Activated CD4-positive, alpha-beta T cell treated with anti-CD3 and anti-CD28 coated beads for 4 hours (primary cell): ENCODE measurements at regions not wholly inside any gene's neighbourhood (a gene's known extent, or its start where the extent isn't known, plus 50 kb on each side); places are given as distances from the start of the nearest gene placed in this dataset.
"Not testable (repeated sequence)": the region's sequence is repeated elsewhere in the genome, so short reads cannot be mapped to it uniquely, and the experiment has no call there.

ENCODE experiments used
- DNase-seq, 2 donors: peaks; one replicate each; pipeline ENCODE4 v3.0.0-alpha.2; 2020

- DNase-seq: no peak
Measured at GRCh38 chr2:144914622-144915318, 394.9 kb upstream of the ZEB2 start.

DNA sequence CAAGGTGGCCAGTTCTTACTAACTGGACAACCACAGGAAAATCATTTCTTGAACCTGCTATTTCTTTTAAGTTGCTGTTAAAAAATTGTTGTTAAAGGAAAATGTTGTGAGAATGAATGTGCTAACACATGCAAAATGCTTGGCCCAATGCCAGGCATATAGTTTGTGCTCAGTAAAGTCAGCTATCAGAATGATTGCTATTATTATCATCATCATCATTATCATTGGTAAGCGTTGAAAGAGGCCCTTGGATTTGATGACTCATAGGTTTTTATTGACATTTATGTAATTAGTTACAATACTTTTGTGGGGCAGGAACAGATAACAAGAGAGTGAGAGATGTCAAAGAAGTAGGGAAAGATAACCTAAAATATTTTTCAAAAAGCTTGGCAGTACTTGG is 394.2 kb upstream of the ZEB2 start:
- DNase-seq: no peak

DNA sequence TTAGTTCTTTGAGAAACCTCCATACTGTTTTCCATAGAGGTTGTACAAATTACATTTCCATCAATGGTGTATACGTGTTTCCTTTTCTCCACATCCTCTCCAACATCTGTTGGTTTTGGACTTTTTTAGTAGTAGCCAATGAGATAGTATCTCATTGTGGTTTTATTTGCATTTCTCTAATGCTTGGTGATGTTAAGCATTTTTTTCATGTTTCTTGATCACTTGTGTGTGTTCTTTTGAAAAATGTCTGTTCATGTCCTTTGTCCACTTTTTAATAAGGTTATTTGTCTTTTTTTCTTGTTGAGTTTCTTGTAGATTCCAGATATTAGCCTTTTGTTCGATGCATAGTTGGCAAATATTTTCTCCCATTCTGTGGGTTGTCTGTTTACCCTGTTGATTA is 392.3 kb upstream of the ZEB2 start:
- DNase-seq: no peak

DNA sequence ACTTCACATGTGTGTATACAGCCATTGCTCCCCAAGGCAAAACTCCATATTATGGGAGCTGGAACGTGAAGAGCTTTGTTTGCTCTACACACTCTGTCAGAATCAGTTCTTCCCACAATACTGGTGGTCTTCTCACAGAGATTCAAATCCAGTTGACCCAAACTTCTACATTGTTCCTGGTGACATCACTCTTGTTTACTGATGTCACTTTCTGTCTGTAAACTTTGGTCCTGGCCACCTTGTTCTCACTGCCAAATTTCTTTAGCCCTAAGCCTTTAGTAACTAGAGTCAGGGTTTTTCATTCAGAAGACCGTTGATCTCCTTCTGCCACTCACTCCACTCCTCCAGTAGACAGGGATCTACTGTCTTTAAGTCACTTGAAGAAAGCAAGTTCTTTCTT is 386.0 kb upstream of the ZEB2 start:
- DNase-seq: no peak

DNA sequence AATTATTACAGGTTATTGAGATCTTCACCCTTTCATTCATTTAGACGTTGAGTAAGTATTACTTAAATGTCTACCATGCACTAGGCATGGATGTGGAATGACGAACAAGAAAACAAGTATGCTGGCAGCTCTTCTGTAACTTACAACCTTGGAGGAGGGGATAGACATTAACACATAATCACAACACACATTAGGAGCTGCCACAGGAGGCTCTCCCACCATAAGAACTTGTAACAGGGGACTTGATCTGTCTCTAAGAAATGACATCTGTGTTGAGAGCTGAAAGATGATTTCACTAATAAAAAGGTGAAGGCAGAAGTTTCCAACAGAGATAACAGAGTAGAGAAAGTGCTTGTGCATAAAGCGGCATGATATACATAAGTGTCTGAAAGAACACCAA is 384.7 kb upstream of the ZEB2 start:
- no peak for DNase-seq

- DNase-seq: not testable (repeated sequence)
Measured at GRCh38 chr2:144903045-144903444, 383.1 kb upstream of the ZEB2 start.

GRCh38 chr2:144901386-144901785 is 381.5 kb upstream of the ZEB2 start:
- DNase-seq: not testable (repeated sequence)

- no peak for DNase-seq
Measured at GRCh38 chr2:144896341-144896740, 376.4 kb upstream of the ZEB2 start.

DNA sequence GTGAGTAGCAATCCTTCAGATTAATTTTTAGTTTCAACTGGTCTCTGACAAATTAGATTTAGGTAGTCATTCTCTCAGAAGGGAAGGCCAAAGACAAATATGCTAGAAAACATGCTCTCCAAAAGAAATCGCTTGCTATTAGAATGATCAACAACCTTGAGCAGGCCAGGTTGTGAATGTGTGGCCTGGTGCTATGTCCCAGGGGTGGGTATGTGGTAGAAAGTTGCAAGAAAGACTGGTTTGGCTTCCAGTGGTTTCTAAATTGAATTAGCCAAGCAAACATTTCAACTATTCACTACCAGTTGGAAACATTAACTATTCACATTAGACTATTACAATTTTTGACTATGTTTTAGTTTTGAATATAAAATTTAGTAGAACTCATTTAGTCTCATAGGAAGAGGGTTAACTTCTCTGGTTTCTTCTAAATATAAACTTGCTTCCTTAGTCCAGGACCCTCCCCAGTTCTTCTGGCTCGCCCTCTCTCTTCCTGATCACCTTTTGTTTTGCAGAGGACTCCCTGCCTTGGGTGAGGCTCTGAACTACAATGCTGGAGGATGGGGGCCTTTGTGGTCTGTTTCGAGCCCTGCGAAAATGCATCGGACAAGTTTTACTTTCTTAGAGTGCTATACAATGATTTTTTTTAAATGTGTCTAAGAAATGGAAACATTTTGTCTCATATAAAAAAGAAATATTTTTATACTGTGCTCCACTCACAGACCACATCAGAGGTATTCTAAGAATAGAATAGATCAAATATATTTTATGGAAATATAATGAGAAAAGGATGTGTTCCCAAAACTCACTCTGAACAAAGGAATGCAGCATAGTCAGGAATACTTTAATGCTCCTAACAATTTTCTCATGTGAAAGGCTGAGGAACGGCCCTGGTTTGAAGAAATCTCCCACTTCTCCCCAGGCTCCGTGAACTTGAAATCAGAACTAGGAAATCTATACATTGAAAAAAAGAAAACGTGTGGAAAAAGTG is 375.0 kb upstream of the ZEB2 start:
- DNase-seq: no peak

- DNase-seq: no peak
Measured at GRCh38 chr2:144893464-144893863, 373.5 kb upstream of the ZEB2 start.

DNA sequence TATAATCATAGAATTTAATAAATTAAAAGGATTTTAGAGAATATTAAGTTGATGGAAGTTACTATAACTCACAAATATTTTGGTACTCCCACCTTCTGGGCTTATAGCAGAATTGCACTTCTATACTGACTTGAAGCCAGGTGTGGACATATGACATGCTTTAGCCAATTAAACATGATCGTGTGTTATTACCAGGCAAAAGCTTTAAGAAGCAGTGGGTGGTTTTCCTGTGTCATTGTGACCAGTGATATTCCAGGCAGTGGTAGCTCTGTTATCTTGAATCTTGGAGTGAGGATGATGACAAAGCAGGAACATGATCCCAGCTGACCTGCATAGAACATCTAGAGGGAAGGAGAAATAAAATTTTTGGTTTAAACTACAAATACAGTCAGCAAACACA is 370.9 kb upstream of the ZEB2 start:
- DNase-seq: no peak

- DNase-seq: no peak
Measured at GRCh38 chr2:144889348-144889747, 369.4 kb upstream of the ZEB2 start.

- no peak for DNase-seq
Measured at GRCh38 chr2:144886862-144887261, 366.9 kb upstream of the ZEB2 start.

GRCh38 chr2:144877893-144878292 is 358.0 kb upstream of the ZEB2 start:
- no peak for DNase-seq

- no peak for DNase-seq
Measured at GRCh38 chr2:144876013-144876412, 356.1 kb upstream of the ZEB2 start.

DNA sequence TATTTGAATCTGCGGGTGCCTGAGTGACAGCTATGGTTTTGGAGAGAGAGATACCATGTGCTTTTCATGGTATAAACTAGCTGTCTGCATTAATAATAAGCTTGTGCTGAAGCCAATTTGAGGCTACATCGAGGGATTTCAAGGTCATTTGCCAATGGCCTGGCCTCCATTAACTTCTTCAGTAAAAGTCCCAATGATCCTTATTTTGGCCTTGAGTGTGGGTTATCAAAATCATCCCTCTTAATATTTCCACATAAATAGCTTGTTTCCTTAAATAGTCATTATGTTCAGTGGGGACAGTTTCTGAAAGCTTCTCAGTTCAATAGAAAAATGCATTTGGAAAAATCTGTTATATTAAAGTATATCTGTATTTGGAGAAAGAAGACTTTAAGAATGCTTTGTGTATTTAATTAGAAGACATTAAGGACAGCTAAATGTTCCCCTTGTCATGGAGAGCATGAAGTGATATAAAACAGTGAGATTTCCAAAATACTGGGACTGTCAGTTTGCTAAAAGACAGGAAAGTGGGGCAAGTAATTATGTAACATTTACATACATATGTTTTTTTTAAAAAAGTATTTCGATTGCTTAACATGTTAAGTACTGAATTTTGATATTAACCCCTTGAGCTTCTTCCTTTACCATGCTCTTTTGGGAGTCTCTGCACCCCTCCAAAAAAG is 355.5 kb upstream of the ZEB2 start:
- no peak for DNase-seq

DNA sequence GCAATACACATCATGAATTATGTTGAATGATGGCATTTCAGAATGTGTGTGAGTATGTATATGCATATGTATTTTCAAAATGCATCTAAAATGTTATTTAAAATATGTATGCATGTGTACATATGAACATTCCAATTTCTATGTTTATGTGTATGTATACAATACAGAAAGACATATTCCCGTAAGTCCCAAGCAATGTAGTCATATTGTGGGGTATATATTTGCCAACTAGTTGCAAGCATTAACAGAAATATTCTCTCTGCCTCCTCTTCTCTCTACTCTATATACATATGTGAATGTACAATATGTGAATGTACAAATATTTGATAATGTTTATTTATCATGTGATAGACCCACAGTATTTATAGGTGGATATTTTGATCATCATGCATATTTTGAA is 345.8 kb upstream of the ZEB2 start:
- DNase-seq: no peak

GRCh38 chr2:144859716-144860115 is 339.8 kb upstream of the ZEB2 start:
- no peak for DNase-seq

DNA sequence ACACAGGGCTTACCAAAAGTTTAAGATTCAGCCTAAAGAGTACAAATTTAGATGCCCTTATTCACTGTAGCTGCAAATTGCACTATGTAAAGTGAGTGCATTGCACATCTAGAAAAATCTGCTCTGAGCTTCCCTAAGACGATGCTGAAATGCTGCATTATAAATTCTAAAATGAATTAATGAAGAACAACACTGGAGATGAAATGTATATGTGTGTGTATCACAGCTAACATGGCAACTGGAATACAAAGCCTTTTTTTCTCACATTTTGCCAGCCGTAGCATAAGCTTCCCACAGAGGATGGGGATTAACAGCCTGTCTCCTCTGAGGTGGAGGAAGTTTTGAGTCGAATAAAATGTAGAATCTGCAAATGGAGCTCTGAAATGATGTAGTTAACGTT is 338.3 kb upstream of the ZEB2 start:
- no peak for DNase-seq

DNA sequence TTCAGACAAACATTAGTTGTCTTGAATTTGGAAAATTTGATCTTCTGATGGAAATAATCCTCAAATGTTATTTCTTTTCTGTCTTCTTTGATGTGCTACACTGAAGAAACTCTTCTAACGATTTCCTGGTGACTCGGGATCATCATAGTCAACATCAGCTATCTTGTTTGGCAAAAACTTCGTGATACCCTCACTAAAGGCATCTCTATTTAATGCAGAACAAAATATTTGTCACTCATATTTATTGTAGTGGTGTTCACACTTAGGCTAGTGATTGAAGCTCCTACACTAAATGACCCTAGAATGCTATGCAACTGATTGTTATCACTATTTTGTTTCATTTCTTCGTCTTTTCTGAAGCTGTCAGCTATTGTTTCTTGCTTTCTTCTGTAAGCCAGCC is 334.7 kb upstream of the ZEB2 start:
- DNase-seq: no peak

DNA sequence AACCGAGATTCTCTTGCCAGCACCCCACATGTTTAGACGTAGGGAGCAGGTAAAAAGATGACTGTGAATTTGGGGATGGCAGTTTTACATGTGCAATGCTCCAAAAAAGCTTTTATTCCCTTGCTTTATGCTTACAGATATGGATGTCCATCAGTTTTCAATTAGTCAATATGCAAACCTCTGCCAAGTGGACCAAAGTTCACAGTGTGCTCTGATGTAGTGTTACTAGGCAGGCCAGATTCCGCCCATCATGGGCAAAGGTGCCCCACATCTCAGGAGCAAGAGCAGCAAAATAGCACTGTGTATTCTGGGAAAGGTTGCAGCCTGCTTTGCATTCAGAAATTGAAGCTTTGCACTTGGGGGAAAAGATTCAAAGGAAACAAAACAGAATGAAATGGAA is 329.7 kb upstream of the ZEB2 start:
- no peak for DNase-seq

DNA sequence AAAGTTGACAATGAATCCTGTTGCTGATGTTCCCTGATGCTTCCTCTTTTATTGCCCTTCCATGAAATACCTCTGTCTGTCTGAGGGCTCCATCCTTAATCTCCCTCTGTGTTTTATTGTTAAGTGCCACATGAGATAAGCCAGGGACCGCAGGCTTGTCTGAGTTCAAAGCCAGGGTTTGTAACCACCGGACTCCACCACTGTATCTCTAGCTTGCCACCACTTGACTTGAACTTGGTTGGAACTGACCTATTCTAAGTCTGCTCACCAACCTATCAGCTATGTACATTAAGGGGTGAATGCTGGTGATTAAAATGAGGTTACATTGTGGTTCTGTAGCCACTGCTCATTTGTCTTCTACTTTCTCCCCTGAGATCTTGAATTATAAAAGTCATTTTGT is 328.5 kb upstream of the ZEB2 start:
- DNase-seq: no peak

DNA sequence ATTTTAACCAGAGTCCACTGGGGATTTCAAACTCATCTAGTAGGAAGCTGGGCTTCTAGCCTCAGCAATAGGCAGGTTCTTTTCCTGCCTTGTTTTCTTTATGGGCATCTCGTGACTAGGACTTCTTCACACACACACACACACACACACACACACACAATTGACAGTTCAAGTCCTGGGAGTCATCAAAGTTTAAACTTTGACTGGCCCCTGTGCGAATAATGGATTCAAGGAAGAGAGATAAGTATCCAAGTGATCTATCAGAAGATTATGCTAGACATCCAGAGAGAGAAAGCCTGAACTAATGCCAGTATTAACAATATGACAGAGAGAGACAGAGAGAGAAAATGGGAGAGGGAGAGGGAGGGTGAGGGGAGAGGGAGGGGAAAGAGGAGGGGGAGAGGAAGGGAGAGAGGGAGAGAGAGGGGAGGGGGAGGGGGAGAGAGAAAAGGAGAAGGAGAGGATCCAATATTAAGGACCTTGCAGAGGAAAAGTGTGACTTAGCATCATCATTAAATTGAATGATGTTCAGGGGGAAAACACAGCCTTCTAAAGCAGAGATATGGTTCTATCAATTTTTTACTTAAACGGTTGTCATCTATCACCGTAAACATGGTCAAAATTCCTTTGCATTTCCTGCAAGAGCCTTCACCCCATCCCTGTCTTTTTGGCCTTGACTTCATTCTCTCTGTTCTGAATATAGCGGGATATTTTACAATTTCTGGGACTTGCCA is 327.6 kb upstream of the ZEB2 start:
- no peak for DNase-seq
